ENCODE measurements at regions not wholly inside any gene's neighbourhood (a gene's known extent, or its start where the extent isn't known, plus 50 kb on each side); places are given as distances from the start of the nearest gene placed in this dataset.

DNA sequence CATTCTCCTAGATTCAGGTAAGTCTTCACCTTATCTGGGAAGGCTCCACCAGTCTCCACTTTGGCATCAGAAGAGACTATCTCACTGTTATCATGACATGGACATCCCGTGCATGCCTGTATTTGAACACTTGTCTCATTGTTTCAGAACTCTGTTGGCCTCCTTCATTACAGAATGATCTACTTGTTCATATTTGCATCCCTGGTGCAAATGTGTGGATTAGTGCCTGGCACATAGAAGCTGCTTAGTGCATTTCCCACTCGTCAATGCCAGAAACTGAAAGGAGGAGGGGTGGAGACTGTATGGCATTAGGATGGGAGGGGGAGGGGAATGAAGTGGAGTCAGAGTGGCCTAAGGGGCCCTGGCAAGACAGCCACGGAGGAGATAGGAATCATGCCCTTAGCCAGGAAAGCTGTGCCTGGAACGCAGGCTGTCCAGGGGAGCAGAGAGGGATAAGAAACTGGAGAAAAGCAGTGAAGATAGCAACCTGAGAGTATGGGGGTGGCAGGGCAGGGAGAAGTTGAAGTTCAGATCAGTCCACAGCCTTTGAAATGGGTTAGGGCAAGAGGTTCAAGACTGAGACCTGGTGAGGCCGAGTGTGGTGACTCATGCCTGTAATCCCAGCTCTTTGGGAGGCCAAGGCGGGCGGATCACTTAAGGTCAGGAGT lies 53.8 kb upstream of the CAPRIN1 start:
- TF ChIP-seq, protein P1, sequence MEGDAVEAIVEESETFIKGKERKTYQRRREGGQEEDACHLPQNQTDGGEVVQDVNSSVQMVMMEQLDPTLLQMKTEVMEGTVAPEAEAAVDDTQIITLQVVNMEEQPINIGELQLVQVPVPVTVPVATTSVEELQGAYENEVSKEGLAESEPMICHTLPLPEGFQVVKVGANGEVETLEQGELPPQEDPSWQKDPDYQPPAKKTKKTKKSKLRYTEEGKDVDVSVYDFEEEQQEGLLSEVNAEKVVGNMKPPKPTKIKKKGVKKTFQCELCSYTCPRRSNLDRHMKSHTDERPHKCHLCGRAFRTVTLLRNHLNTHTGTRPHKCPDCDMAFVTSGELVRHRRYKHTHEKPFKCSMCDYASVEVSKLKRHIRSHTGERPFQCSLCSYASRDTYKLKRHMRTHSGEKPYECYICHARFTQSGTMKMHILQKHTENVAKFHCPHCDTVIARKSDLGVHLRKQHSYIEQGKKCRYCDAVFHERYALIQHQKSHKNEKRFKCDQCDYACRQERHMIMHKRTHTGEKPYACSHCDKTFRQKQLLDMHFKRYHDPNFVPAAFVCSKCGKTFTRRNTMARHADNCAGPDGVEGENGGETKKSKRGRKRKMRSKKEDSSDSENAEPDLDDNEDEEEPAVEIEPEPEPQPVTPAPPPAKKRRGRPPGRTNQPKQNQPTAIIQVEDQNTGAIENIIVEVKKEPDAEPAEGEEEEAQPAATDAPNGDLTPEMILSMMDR (conservative IDR thresholded peaks at IDR 0.05; ENCODE audit: low read depth, low read length) = no peak
- TF ChIP-seq EZH2 (IDR thresholded peaks at IDR 0.05; ENCODE audit: borderline replicate concordance, low read depth, low read length, poor library complexity, severe bottlenecking) = no peak
